BLaER1 (cell line): ENCODE measurements at regions not wholly inside any gene's neighbourhood (a gene's known extent, or its start where the extent isn't known, plus 50 kb on each side); places are given as distances from the start of the nearest gene placed in this dataset.

Experiments used
- H3K27ac ChIP-seq: shearing (Covaris generic); formaldehyde crosslinking; 2 replicates; pipeline ENCODE4 v1.8.1; 2022
- H3K27me3 ChIP-seq: shearing (Covaris generic); formaldehyde crosslinking; 2 replicates; pipeline ENCODE4 v1.8.1; 2022
- H3K36me3 ChIP-seq: shearing (Covaris generic); formaldehyde crosslinking; 2 replicates; pipeline ENCODE4 v1.8.1; 2022
- H3K4me1 ChIP-seq: shearing (Covaris generic); formaldehyde crosslinking; 2 replicates; pipeline ENCODE4 v1.8.1; 2022
- H3K4me2 ChIP-seq: shearing (Covaris generic); formaldehyde crosslinking; 2 replicates; pipeline ENCODE4 v1.8.1; 2022
- H3K4me3 ChIP-seq: shearing (Covaris generic); formaldehyde crosslinking; 2 replicates; pipeline ENCODE4 v1.8.1; 2022
- H3K9ac ChIP-seq: shearing (Covaris generic); formaldehyde crosslinking; 2 replicates; pipeline ENCODE4 v1.8.1; 2022
- H3K9me3 ChIP-seq: shearing (Covaris generic); formaldehyde crosslinking; 2 replicates; pipeline ENCODE4 v1.8.1; 2022
- H4K20me1 ChIP-seq: shearing (Covaris generic); formaldehyde crosslinking; 2 replicates; pipeline ENCODE4 v1.8.1; 2022
- Cebpa-rat ChIP-seq: shearing (Covaris generic); IDR thresholded peaks from 2 replicates; pipeline ENCODE4 v1.8.1; 2022

DNA sequence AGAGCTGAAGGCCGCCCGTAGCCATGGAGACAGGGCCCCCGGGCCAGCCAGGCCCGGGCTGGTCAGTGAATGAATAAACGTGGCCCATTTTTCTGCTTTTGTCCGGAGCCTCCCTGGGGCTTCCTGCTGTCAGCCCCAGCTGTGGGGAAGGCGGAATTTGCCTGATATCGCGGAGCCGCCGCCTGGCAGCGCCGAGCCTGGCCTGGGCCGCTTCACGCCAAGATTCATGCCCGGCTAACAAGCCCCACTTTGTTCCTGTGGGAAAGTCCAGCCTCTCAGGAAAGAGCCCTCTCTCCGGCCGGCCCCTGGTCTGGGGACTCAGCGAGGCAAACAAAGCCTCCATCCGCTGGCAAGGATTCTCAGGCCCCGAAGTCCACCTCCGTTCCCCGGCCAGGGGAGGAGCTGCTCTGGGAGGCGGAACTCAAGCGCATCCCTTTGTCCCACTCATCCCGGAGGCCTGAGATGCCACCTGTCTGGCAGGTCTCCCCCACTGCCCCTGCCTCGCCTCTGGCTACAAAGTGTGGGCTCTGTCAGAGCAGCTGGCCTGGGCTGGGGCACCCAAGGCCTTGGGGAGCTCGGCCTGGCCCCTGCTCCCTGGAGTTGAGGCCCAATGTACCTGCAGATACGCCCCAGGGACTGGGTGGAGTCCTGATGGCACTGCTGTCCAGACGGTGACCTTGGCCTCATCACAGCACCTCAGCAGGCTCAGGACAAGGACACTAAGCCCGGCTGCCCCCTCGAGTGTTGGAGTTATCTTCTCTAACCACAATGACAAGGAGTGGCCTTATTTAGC lies 51.6 kb upstream of the SLC6A11 start:
- H3K9ac ChIP-seq = no peak overlapping the region
- H3K4me1 ChIP-seq = peaks cover 20% of the 10 kb centered on the region
- no peaks in the 10 kb centered on the region for H3K9me3 ChIP-seq
- no peaks in the 10 kb centered on the region for H3K27me3 ChIP-seq
- no peak for TF ChIP-seq Cebpa-rat
- H3K27ac ChIP-seq = no peak overlapping the region
- no peak overlapping the region for H3K4me2 ChIP-seq
- H4K20me1 ChIP-seq = no peaks in the 10 kb centered on the region
- H3K36me3 ChIP-seq = no peaks in the 10 kb centered on the region
- no peak overlapping the region for H3K4me3 ChIP-seq

DNA sequence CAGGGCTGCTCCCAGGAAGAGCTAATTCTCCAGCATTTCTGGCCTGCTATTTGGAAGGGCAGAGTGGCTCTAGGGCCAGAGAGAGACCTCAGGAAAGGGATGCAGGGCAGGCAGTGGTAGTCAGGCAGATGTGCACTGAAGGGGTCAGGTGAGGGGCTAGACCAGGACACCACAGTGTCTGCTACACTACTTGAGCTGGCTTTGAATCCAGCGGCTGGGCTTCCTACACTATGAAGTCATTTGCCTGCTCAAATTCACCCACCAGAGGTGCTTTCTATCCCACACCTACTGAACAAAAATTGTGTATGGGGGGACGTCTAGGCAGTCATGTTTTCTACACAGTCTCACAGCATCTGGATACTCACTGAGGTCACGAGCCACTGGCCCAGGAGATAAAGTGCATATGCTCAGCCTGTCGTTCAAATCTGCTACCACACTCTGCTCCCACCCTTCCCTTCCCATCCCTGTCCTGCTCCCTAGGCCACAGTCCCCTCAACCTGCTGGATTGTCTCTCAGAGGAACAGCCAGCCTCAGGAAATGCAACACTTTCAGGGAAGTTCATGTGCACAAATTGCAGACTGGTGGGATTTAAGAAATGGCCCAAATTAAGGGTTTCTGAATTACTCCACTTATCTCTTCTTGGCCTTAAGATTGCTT lies 49.9 kb upstream of the SLC6A11 start:
- H3K4me2 ChIP-seq = no peak overlapping the region
- H4K20me1 ChIP-seq = no peaks in the 10 kb centered on the region
- H3K9me3 ChIP-seq = no peaks in the 10 kb centered on the region
- H3K27ac ChIP-seq = no peak overlapping the region
- H3K4me3 ChIP-seq = no peak overlapping the region
- H3K27me3 ChIP-seq = no peaks in the 10 kb centered on the region
- no peaks in the 10 kb centered on the region for H3K36me3 ChIP-seq
- H3K9ac ChIP-seq = no peak overlapping the region
- H3K4me1 ChIP-seq = peaks cover 27% of the 10 kb centered on the region
- no peak for TF ChIP-seq Cebpa-rat
